ENCODE measurements at regions not wholly inside any gene's neighbourhood (a gene's known extent, or its start where the extent isn't known, plus 50 kb on each side); places are given as distances from the start of the nearest gene placed in this dataset.

DNA sequence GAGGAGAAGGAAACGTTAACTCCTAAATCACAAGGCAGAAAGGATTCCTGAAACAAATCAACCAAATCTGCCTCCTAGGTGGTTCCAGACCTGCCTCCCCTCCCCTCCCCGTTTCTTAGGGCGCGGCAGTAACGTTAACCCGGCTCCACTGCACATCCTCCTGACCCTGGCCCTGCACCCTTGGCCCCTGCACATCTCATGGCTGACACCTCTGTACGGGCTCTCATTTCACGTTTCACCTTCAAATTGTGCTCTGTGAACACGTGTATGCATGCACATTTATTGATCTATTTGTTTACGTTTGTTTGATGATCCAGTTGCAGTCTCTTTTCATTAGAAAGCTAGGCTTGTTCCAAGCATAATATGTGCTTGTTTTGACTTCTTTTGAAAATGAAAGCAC is 358.1 kb downstream of the ADGRD1 start:
- TF ChIP-seq POLR2A (IDR thresholded peaks at IDR 0.05; ENCODE audit: low read length) (no peak), GATA1 (IDR thresholded peaks at IDR 0.05; ENCODE audit: low read depth, low read length) (no peak)
